ENCODE measurements at regions not wholly inside any gene's neighbourhood (a gene's known extent, or its start where the extent isn't known, plus 50 kb on each side); places are given as distances from the start of the nearest gene placed in this dataset.

GRCh38 chr10:21196822-21197395, 299.8 kb upstream of the NEBL start:
- TF ChIP-seq, protein P1, sequence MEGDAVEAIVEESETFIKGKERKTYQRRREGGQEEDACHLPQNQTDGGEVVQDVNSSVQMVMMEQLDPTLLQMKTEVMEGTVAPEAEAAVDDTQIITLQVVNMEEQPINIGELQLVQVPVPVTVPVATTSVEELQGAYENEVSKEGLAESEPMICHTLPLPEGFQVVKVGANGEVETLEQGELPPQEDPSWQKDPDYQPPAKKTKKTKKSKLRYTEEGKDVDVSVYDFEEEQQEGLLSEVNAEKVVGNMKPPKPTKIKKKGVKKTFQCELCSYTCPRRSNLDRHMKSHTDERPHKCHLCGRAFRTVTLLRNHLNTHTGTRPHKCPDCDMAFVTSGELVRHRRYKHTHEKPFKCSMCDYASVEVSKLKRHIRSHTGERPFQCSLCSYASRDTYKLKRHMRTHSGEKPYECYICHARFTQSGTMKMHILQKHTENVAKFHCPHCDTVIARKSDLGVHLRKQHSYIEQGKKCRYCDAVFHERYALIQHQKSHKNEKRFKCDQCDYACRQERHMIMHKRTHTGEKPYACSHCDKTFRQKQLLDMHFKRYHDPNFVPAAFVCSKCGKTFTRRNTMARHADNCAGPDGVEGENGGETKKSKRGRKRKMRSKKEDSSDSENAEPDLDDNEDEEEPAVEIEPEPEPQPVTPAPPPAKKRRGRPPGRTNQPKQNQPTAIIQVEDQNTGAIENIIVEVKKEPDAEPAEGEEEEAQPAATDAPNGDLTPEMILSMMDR (IDR thresholded peaks at IDR 0.05; ENCODE audit: low read depth, low read length, missing control alignments), result no peak
- H3K4me3 ChIP-seq (replicated peaks; ENCODE audit: low read depth, low read length), result no peak overlapping the region
- no peak for DNase-seq (ENCODE audit: extremely low read depth, low read depth)

DNA sequence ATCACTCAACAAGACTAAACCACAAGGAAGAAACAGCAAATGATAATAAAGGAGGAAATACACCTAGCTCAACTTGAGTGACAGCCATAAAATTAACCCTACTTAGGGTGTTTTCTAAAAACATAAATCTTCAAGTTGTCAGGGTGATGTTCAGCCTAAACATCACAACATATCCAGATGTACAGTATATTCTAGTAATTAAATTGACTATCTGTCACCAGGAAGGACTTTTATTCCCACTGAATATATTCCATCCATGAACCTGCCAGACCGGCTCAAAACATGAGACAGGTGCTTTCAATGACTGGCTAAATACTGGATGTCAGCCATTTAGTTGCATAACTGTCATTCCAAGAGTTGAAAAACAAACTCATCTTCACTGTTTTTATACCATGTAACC, 298.1 kb upstream of the NEBL start:
- DNase-seq (ENCODE audit: extremely low read depth, low read depth), result no peak
- TF ChIP-seq, protein P1 (IDR thresholded peaks at IDR 0.05; ENCODE audit: low read depth, low read length, missing control alignments), result no peak
- H3K4me3 ChIP-seq (replicated peaks; ENCODE audit: low read depth, low read length), result no peak overlapping the region

- no peak overlapping the region for H3K4me3 ChIP-seq (replicated peaks; ENCODE audit: low read depth, low read length)
- no peak for DNase-seq (ENCODE audit: extremely low read depth, low read depth)
- TF ChIP-seq, protein P1 (IDR thresholded peaks at IDR 0.05; ENCODE audit: low read depth, low read length, missing control alignments), result no peak
Observed at GRCh38 chr10:21194510-21194993, 297.4 kb upstream of the NEBL start.

DNA sequence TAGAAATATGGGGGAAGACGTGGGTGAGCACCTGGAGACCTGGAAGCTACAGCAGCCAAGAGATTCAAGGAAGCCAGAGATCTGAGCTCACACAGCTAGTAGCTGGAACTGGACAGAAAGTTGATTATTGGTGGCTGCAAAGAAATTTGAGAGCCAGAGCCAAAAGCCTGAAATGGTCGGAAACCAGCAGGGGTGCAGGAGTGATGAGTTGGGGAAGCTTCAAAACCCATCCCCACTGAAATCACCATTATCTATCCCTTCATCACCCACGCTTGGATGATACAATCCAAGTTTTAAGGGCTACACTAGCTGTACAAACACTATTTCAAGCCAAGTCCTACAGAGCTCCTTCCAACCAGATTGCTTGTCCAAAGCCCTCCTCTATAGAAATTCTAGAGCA, 296.1 kb upstream of the NEBL start:
- H3K4me3 ChIP-seq (replicated peaks; ENCODE audit: low read depth, low read length), result no peak overlapping the region
- no peak for DNase-seq (ENCODE audit: extremely low read depth, low read depth)
- TF ChIP-seq, protein P1 (IDR thresholded peaks at IDR 0.05; ENCODE audit: low read depth, low read length, missing control alignments), result no peak

GRCh38 chr10:21191512-21191911, 294.4 kb upstream of the NEBL start:
- no peak overlapping the region for H3K4me3 ChIP-seq (replicated peaks; ENCODE audit: low read depth, low read length)
- DNase-seq (ENCODE audit: extremely low read depth, low read depth), result no peak

GRCh38 chr10:21184984-21185383, 287.9 kb upstream of the NEBL start:
- DNase-seq (ENCODE audit: extremely low read depth, low read depth), result no peak
- TF ChIP-seq, protein P1 (IDR thresholded peaks at IDR 0.05; ENCODE audit: low read depth, low read length, missing control alignments), result no peak
- H3K4me3 ChIP-seq (replicated peaks; ENCODE audit: low read depth, low read length), result no peak overlapping the region

More at GRCh38 chr10:21191512-21191911, 294.4 kb upstream of the NEBL start:
- TF ChIP-seq, protein P1 (IDR thresholded peaks at IDR 0.05; ENCODE audit: low read depth, low read length, missing control alignments), result no peak

- TF ChIP-seq, protein P1 (IDR thresholded peaks at IDR 0.05; ENCODE audit: low read depth, low read length, missing control alignments), result no peak
- no peak overlapping the region for H3K4me3 ChIP-seq (replicated peaks; ENCODE audit: low read depth, low read length)
- no peak for DNase-seq (ENCODE audit: extremely low read depth, low read depth)
Observed at GRCh38 chr10:21184216-21184615, 287.1 kb upstream of the NEBL start.

Measured in HFF-Myc (cell line).